HT1080 (cell line): ENCODE measurements at regions not wholly inside any gene's neighbourhood (a gene's known extent, or its start where the extent isn't known, plus 50 kb on each side); places are given as distances from the start of the nearest gene placed in this dataset.
"Not testable (repeated sequence)": the region's sequence is repeated elsewhere in the genome, so short reads cannot be mapped to it uniquely, and the experiment has no call there.

Experiments used
- DNase-seq: peaks from one replicate; pipeline ENCODE4 v3.0.0-alpha.2; 2015; ENCODE audit warnings: low read depth

- DNase-seq: peak; percentile 87
Observed at GRCh38 chr7:130845581-130846085, 111.6 kb upstream of the KLF14 start.

DNA sequence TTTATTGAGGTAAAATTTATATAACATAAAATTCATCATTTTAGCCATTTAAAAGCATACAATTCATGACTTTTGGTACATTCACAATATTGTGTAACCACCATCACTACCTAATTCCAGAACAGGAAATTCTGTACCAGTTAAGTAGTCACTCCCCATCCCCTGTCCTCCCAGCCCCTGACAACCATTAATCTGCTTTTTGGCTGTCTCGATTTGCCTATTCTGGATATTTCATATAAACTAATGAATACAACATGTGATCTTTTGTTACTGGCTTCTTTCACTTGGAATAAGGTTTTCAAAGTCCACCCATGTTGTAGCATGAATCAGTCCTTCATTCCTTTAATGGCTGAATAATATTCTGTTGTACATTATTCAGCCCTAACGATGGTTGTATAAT, 115.6 kb upstream of the KLF14 start:
- DNase-seq: no peak

GRCh38 chr7:130850956-130851355, 116.9 kb upstream of the KLF14 start:
- no peak for DNase-seq

GRCh38 chr7:130852867-130853266, 118.9 kb upstream of the KLF14 start:
- no peak for DNase-seq

DNA sequence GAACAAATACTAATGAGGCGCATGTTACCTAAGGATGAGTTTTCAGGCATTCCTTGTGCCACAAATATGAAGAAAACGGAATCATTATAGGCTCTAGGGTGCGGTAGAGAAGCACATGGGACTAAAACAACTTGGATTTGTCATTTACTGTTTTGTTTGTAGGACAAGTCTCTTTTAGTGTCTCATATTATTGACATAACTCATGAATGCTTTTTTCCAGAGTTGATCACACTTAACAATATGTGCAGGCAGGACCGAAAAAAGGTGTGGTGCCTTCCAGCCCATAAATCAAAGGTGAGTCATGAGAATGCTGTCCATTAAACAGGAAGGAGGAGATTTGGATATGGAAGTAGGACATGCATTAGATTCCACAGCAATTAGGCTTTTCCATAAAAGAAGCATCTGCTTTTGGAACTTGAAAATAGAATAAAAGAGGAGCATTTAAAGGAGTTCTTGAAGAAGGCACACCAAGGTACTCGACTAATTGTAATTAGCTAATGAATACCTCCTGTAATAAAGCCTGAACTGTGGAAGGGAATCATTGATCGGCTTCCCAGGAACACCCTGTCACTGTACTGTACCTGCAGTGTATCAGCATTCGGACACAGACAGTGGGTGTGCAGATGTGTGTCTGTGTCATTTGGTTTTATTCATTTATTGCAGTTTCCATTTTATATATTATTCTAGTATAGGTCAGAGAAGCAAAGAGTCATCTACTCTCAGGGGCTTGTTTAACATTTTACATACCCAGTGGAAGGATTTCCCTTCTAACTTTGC, 119.7 kb upstream of the KLF14 start:
- peak; percentile 94 for DNase-seq

GRCh38 chr7:130854481-130854880, 120.5 kb upstream of the KLF14 start:
- DNase-seq: no peak

DNA sequence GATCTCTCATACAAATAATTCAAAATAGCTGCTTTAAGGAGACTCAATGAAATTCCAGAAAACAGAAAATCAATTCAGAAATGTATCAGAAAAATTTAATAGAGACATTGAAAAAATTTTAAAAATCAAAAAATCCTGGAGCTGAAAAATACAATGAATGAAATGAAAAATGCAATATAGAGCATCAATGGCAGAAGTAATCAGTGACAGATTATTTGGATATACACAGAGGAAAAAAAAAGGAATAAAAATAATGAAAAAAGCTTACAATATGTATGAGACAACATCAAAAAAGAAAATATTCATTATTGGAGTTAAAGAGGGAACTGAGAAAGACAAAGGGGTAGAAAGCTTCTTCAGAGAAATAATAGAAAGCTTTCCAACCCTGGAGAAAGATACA, 122.9 kb upstream of the KLF14 start:
- no peak for DNase-seq

DNA sequence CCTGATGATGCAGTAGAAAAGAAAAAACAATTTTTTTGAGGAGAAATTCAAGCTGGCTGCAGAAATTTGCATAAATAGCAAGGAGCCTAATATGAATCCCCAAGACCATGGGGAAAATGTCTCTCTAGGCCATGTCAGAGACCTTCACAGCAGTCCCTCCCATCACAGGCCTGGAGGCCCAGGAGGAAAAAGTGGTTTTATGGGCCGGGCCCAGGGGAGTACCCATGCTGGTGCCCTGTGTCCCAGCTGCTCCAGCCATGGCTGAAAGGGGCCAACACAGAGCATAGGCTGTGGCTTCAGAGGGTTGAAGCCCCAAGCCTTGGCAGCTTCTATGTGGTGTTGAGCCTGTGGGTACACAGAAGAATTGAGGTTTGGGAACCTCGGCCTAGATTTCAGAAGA, 126.8 kb upstream of the KLF14 start:
- DNase-seq: not testable (repeated sequence)

DNA sequence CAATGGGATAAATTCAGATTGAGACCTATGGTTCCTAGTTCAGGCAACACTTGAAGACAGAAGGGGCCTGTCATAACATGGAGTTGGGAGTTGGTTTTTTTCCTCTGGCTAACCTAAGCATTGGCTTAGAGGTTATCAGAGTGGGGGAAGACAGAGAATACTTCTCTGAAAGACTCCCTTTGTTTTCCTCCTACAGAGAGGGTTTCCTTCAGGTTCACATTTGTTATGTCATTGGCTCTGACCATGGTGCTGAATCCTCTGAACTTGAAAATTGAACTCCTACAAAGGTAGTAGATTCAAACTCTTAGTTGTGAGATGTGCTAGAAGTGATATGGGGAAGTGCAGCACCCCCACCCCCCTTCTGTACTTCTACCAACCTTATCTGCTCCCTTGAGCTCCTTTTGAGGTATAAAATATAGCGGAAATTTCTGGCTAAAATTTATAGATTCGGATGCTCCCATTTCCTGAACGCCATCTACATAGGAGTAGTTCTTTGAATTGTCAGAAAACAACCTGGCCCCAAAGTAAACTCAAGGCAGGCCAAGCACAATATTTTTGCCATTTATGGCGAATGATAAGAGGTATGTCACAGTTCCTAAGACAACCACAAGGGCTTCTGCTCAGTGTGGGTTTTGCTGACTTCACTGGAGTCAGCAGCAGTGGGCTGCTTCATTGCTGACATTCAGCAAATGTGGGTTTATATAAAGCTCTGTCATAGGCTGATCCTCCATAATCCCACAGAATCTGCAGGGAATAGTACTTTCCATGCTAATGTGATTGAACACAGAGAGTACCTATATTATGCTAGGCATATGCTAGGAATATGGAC, 131.6 kb upstream of the KLF14 start:
- DNase-seq: peak; percentile 54

DNA sequence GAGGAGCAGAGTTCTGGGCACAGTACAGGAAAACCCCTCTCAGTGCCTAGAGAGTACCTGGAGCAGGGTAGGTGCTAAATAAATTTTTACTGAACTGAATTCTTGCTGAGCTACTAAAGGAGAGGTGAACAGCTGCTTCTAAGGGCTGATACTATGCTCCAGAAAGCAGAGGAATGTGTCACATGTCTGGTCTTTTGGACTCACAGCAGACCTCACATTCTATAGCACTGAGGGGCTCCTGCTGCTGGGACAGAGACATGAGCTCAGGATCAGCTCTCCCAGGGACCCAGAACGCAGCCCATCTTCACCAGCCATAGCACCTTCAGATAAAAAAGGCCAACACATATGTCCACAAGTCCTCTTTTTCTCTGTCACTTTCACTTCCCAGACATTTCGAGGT, 133.0 kb upstream of the KLF14 start:
- DNase-seq: no peak

DNA sequence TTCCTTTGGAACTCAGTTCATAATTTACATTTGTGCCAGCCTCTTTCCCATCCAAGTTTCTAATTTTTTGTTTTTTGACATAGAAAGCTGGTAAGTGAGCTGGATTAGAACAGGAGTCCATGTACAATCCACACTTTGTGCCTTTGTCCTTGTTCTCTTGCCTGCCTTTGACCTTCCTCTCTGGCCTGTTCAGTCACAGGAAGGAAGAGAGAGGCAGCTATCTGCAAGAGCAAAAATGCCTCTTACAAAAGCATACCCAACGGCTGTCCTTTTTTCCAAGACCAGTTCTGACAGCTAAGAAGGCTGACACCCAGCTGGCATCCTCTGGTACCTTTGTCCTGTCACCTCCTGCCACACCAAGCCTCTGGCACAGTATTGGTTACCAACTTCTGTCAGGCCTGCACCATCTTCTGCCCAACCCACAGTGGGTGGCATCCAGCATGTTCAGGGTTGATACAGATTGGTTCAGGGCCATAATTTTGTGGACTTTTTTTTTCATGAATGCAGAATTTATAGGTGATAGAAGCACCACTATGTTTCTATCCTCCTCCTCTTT, 133.7 kb upstream of the KLF14 start:
- DNase-seq: no peak

GRCh38 chr7:130868139-130868538, 134.1 kb upstream of the KLF14 start:
- no peak for DNase-seq

GRCh38 chr7:130869918-130870317, 135.9 kb upstream of the KLF14 start:
- no peak for DNase-seq

DNA sequence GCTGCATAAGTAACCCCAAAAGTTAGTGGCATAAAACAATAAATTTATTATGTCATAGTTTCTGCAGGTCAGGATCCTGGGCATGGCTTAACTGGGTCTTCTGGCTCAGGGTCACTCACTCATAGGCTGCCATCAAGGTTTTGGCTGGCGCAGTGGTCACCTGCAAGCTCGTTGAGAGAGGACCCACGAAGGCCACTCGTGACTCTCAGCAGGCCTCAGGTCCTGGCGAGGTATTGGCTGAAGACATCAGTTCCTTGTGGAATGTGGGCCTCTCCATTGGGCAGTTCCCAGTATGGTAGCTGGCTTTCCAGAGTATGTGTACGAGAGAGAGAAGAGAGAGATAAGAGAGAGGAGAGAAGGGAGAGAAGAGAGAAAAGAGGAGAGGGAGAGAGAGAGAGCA, 138.3 kb upstream of the KLF14 start:
- DNase-seq: no peak

GRCh38 chr7:130872756-130873448, 138.9 kb upstream of the KLF14 start:
- no peak for DNase-seq

DNA sequence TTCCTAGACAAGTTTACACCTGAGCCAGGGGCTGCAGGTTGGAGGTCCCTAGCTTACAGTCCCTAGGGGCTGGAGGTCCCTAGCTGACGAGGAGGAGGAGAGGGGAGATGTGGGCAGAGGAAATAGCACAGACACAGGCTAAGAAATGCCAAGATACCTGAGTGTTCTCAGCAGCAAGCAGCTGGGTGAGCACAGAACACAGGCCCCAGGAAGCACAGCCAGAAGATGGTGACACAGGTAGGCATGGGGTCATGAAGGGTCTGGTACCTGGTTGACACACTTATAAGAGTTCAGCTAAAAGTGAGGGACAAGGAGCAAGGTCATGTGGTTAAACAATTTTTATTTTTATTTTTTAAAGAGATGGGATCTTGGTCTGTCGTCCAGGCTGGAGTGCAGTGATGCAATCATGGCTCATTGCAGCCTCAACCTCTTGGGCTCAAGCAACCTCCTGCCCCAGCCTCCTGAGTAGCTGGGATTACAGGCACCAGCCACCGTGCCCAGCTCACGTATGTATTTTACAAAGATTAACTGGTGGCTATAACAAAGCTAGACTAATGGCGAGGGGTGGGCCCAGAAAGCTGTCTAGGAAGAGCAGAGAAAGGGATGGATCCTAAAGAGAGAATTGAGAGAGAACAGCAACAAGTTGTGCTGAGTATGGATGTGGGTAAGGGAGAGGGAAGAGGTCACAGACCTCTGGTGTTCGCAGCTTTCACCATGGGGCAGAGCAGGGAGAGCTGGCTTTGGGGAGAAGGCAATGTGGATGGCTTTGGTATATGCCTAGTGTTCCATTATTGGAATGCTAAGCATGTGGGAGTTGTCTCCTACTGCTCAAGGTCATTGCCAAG, 140.3 kb upstream of the KLF14 start:
- no peak for DNase-seq

DNA sequence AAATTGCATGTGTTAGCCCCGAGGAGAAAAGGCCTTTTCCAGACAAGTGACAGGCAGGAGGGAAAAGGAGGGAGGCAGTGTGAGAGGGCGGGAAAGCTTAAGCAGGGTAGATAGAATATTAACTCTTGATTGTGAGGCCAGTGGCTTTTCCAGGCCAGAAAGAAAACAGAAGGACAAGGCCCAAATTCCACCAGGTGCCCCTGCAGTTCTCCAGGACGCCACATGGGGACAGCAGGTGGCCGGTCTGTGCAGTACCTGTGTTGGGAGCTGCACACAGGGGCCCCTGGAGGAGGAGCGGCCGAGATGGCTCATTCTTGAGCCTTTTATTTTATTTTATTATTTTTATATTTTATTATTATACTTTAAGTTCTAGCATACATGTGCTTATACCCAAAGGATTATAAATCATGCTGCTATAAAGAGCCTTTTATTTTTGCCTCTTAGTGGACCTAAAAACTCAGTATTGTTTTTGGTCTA, 141.3 kb upstream of the KLF14 start:
- no peak for DNase-seq

DNA sequence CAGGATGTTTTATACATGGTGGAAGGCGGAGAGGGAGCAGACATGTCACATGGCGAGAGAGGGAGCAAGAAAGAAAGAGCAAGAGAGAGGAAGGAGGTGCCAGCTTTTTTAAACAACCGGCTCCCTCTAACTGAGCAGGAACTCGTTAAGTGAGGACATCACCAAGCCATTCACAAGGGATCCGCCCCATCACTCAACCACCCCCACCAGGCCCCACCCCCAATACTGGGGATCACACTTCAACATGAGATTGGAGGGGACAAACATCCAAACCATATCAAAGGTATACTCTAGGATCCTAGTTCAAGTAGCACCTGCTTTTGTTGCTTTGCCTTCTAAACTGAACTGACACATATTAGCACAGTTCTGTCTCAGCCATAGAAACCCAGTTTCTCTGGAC, 141.9 kb upstream of the KLF14 start:
- DNase-seq: no peak

DNA sequence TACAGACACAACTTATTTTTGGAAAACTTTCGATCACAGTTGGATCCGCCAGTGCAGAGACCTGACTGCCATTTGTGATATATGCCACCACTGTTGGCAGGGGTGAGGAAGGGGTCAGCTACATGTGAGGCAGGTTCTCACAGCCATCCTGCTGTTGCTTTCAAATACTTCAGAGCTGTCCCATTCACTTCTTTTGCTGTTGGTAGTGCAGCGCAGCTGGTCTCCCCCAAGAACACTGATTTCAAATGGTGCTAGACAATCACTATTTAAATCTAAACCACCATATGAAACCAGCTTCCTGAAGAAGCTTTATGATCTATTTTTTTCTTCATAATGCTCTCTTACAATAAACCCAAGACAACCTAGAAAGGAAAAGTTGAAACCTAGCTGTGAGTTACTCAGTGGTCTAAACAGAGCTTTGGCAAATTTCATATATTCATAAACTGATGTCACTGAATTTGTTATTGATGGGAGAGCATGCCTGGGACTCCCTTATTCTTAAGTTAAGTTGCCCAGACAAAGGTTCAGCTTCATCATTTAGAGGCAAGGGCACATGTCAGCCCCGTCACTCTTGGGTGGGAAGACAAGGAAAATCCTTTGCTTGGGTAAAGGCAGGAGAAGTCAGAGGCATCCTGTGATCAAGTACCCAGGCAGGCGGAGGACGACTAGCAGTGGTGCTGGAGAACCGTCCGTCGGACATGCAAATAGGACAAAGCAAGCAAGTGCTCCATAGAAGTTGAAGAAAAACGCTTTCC, 143.4 kb upstream of the KLF14 start:
- DNase-seq: no peak

- DNase-seq: no peak
Observed at GRCh38 chr7:130877991-130878305, 143.9 kb upstream of the KLF14 start.
